ENCODE measurements at regions not wholly inside any gene's neighbourhood (a gene's known extent, or its start where the extent isn't known, plus 50 kb on each side); places are given as distances from the start of the nearest gene placed in this dataset.

DNA sequence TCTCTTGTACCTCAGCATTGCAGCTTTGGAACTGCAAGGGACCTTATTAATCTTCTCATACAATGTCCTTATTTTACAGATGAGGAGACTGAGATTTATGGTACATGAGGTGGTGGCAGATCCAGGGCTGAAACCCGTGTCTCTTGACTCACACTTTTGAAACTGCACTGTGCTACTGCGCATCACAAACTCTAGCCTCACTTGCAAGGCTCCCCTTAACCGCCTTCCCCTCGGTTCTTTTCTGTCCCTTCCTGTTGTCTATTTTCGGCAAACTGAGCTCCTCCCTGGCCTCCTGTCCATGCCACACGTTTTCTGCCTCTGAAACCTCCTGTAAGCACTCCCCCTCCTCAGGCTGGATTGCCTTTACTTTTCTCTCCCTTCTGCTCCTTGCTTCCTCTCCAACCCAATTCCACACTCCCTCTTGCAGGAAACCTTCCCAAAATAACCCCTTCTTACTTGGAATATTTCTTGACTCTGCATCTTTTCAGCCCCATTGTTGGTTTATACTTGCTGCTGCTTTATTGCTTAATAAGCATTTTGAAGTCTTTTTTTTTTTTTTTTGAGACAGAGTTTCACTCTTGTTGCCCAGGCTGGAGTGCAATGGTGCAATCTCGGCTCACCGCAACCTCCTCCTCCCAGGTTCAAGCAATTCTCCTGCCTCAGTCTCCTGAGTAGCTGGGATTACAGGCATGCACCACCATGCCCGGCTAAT is 72.4 kb upstream of the CISTR start:
- H3K14ac ChIP-seq (ENCODE audit: insufficient read depth, low read length) = no peak overlapping the region
- no peak overlapping the region for H2BK15ac ChIP-seq (ENCODE audit: low read depth, low read length)
- H3K23me2 ChIP-seq (ENCODE audit: insufficient read length, low read depth, low read length, poor library complexity, severe bottlenecking) = no peaks in the 10 kb centered on the region
- H3K9me3 ChIP-seq (ENCODE audit: control insufficient read depth, low read depth, low read length) = no peaks in the 10 kb centered on the region
- H3K23ac ChIP-seq (ENCODE audit: insufficient read length, low read depth, low read length) = no peak overlapping the region
- H2BK120ac ChIP-seq (ENCODE audit: low read depth, low read length, poor library complexity, severe bottlenecking) = no peak overlapping the region
- no peak overlapping the region for H4K91ac ChIP-seq (ENCODE audit: insufficient read length, low read depth, low read length)
- Mint-ChIP-seq H3K4me1 (no peaks in the 10 kb centered on the region), H3K4me3 (no peak overlapping the region), H3K27ac (no peak overlapping the region), H3K36me3 (ENCODE audit: insufficient read depth in 1 of 3, low read depth in 3 of 3) (no peaks in the 10 kb centered on the region), H3K27me3 (ENCODE audit: low read depth) (peaks cover 32% of the 10 kb centered on the region), H3K9me3 (no peaks in the 10 kb centered on the region)
- no peaks in the 10 kb centered on the region for H3K4me1 ChIP-seq (ENCODE audit: insufficient read depth, low read length)
- H2BK5ac ChIP-seq (ENCODE audit: insufficient read length, low read length) = no peak overlapping the region
- TF ChIP-seq, protein P1, sequence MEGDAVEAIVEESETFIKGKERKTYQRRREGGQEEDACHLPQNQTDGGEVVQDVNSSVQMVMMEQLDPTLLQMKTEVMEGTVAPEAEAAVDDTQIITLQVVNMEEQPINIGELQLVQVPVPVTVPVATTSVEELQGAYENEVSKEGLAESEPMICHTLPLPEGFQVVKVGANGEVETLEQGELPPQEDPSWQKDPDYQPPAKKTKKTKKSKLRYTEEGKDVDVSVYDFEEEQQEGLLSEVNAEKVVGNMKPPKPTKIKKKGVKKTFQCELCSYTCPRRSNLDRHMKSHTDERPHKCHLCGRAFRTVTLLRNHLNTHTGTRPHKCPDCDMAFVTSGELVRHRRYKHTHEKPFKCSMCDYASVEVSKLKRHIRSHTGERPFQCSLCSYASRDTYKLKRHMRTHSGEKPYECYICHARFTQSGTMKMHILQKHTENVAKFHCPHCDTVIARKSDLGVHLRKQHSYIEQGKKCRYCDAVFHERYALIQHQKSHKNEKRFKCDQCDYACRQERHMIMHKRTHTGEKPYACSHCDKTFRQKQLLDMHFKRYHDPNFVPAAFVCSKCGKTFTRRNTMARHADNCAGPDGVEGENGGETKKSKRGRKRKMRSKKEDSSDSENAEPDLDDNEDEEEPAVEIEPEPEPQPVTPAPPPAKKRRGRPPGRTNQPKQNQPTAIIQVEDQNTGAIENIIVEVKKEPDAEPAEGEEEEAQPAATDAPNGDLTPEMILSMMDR (conservative IDR thresholded peaks at IDR 0.05) = no peak
- WGBS (ENCODE audit: extremely low coverage, insufficient read length, low lambda C conversion rate) = no CpG with 5 or more reads among the region's 9 CpGs
- H3K56ac ChIP-seq (ENCODE audit: insufficient read length, low read depth, low read length) = no peak overlapping the region
- no peak for DNase-seq
- no peak overlapping the region for H3K4me2 ChIP-seq (ENCODE audit: insufficient read depth, insufficient read length, low read length)
- no peaks in the 10 kb centered on the region for H3K27me3 ChIP-seq (ENCODE audit: insufficient read depth, low read length)
- H4K8ac ChIP-seq (replicated peaks; ENCODE audit: insufficient read length, low read depth, low read length) = no peak overlapping the region
- no peaks in the 10 kb centered on the region for H3K79me1 ChIP-seq (ENCODE audit: insufficient read depth, low read depth, low read length, poor library complexity, severe bottlenecking)
- H3K27ac ChIP-seq (ENCODE audit: insufficient read length, low read depth, low read length) = no peak overlapping the region
- no peak overlapping the region for H3K4ac ChIP-seq (ENCODE audit: low read depth, low read length)
- no peaks in the 10 kb centered on the region for H3K79me2 ChIP-seq (ENCODE audit: insufficient read depth, low read length)
- no peak overlapping the region for H3K9ac ChIP-seq (ENCODE audit: extremely low read depth, insufficient read length, low read length)
- H3K18ac ChIP-seq (ENCODE audit: insufficient read length, low read depth, low read length) = no peak overlapping the region
- no peak overlapping the region for H3T11ph ChIP-seq (ENCODE audit: low read length)
- H2AK5ac ChIP-seq (ENCODE audit: insufficient read length, low read length) = no peak overlapping the region
- H4K5ac ChIP-seq (ENCODE audit: insufficient read length, low read depth, low read length) = no peak overlapping the region
- no peak overlapping the region for H2BK12ac ChIP-seq (ENCODE audit: insufficient read length, low read depth, low read length)
- H2BK20ac ChIP-seq (ENCODE audit: low read depth, low read length, poor library complexity, severe bottlenecking) = no peak overlapping the region
- no peak overlapping the region for H2AFZ ChIP-seq (ENCODE audit: low read length)
- no peaks in the 10 kb centered on the region for H4K20me1 ChIP-seq (ENCODE audit: control insufficient read depth, insufficient read depth, insufficient read length)
